GM19240 (cell line): ENCODE measurements at regions not wholly inside any gene's neighbourhood (a gene's known extent, or its start where the extent isn't known, plus 50 kb on each side); places are given as distances from the start of the nearest gene placed in this dataset.

Experiments used
- DNase-seq: peaks from one replicate; pipeline ENCODE4 v3.0.0; 2011; ENCODE audit warnings: low spot score; ENCODE audit not compliant: insufficient read length

GRCh38 chr12:16719713-16720416 is 113.9 kb upstream of the LMO3 start:
- DNase-seq, result no peak

GRCh38 chr12:16716928-16717327 is 111.0 kb upstream of the LMO3 start:
- no peak for DNase-seq

- no peak for DNase-seq
These were observed 86.1 kb upstream of the LMO3 start for GRCh38 chr12:16692099-16692498.

- DNase-seq, result no peak
These were observed 85.7 kb upstream of the LMO3 start for GRCh38 chr12:16691624-16692023.

GRCh38 chr12:16688200-16688599 is 82.2 kb upstream of the LMO3 start:
- DNase-seq, result no peak

- no peak for DNase-seq
These were observed 79.1 kb upstream of the LMO3 start for GRCh38 chr12:16685107-16685506.

- no peak for DNase-seq
These were observed 75.2 kb upstream of the LMO3 start for GRCh38 chr12:16681196-16681595.

GRCh38 chr12:16675438-16675837 is 69.5 kb upstream of the LMO3 start:
- DNase-seq, result no peak

- DNase-seq, result no peak
These were observed 68.9 kb upstream of the LMO3 start for GRCh38 chr12:16674885-16675284.

GRCh38 chr12:16670456-16671050 is 64.6 kb upstream of the LMO3 start:
- DNase-seq, result no peak

GRCh38 chr12:16669756-16670155 is 63.8 kb upstream of the LMO3 start:
- DNase-seq, result no peak

- DNase-seq, result no peak
These were observed 62.2 kb upstream of the LMO3 start for GRCh38 chr12:16668198-16668597.

- no peak for DNase-seq
These were observed 52.7 kb upstream of the LMO3 start for GRCh38 chr12:16658699-16659098.
